Omental fat pad (tissue), 3 donors: ENCODE measurements at regions not wholly inside any gene's neighbourhood (a gene's known extent, or its start where the extent isn't known, plus 50 kb on each side); places are given as distances from the start of the nearest gene placed in this dataset.
"Not testable (repeated sequence)": the region's sequence is repeated elsewhere in the genome, so short reads cannot be mapped to it uniquely, and the experiment has no call there.

Source experiments
- ATAC-seq: fragments of 150-250 bp; one replicate; pipeline ENCODE4 v1.9.1; 2016; ENCODE audit warnings: mild to moderate bottlenecking, moderate library complexity; ENCODE audit not compliant: low FRiP score
- DNase-seq: peaks from one replicate; pipeline ENCODE4 v3.0.0-alpha.2; 2019; ENCODE audit warnings: low spot score
- CTCF ChIP-seq, 3 donors: fragments of 450-650 bp; IDR thresholded peaks; one replicate each; pipeline ENCODE4 v1.5.1; 2016 to 2017; ENCODE audit warnings: antibody characterized with exemption in 3 of 3, mild to moderate bottlenecking in 3 of 3, moderate library complexity in 2 of 3

- TF ChIP-seq CTCF (IDR thresholded peaks at IDR 0.05) = no peak
- ATAC-seq = no peak
- DNase-seq = no peak
These were observed 84.2 kb upstream of the WDFY3 start for GRCh38 chr4:85050736-85051135.

GRCh38 chr4:85051526-85051925 lies 85.0 kb upstream of the WDFY3 start:
- no peak for ATAC-seq
- DNase-seq = no peak
- no peak for TF ChIP-seq CTCF (IDR thresholded peaks at IDR 0.05)

GRCh38 chr4:85054925-85055324 lies 88.4 kb upstream of the WDFY3 start:
- not testable (repeated sequence) for ATAC-seq, DNase-seq

- DNase-seq = no peak
- no peak for ATAC-seq
- TF ChIP-seq CTCF (IDR thresholded peaks at IDR 0.05) = no peak
These were observed 92.1 kb upstream of the WDFY3 start for GRCh38 chr4:85058551-85058950.

- no peak for ATAC-seq
- TF ChIP-seq CTCF (IDR thresholded peaks at IDR 0.05) = no peak
- no peak for DNase-seq
These were observed 95.5 kb upstream of the WDFY3 start for GRCh38 chr4:85061974-85062373.

GRCh38 chr4:85062466-85062865 lies 96.0 kb upstream of the WDFY3 start:
- no peak for ATAC-seq
- no peak for DNase-seq
- TF ChIP-seq CTCF (IDR thresholded peaks at IDR 0.05) = no peak

- TF ChIP-seq CTCF (IDR thresholded peaks at IDR 0.05) = no peak
- DNase-seq (no peak), ATAC-seq (no peak)
These were observed 100.9 kb upstream of the WDFY3 start for GRCh38 chr4:85067342-85067741.

- DNase-seq = no peak
- TF ChIP-seq CTCF (IDR thresholded peaks at IDR 0.05) = no peak
- ATAC-seq = no peak
These were observed 111.5 kb upstream of the WDFY3 start for GRCh38 chr4:85078016-85078415.
